Neural crest cell (in vitro differentiated cells): ENCODE measurements at regions not wholly inside any gene's neighbourhood (a gene's known extent, or its start where the extent isn't known, plus 50 kb on each side); places are given as distances from the start of the nearest gene placed in this dataset.

Experiments
- DNase-seq: peaks from one replicate; pipeline ENCODE4 v3.0.0; 2021; ENCODE audit warnings: low read depth, mixed read lengths, low spot score
- H3K27ac Mint-ChIP-seq: one replicate; pipeline ENCODE4 v1.8.0; 2021; ENCODE audit warnings: mild to moderate bottlenecking, mixed read lengths; ENCODE audit not compliant: unreplicated experiment
- H3K27me3 Mint-ChIP-seq: 2 replicates; pipeline ENCODE4 v1.8.0; 2021; ENCODE audit warnings: low read depth, mild to moderate bottlenecking, mixed read lengths
- H3K36me3 Mint-ChIP-seq: 2 replicates; pipeline ENCODE4 v1.8.0; 2021; ENCODE audit warnings: low read depth, mild to moderate bottlenecking, mixed read lengths
- H3K4me1 Mint-ChIP-seq: 2 replicates; pipeline ENCODE4 v1.8.0; 2021; ENCODE audit warnings: mixed read lengths
- H3K4me3 Mint-ChIP-seq: one replicate; pipeline ENCODE4 v1.8.0; 2021; ENCODE audit warnings: mild to moderate bottlenecking, mixed read lengths
- H3K9me3 Mint-ChIP-seq: 2 replicates; pipeline ENCODE4 v1.8.0; 2021; ENCODE audit warnings: mixed read lengths
- CTCF ChIP-seq: fragments of 200-600 bp; sonication (generic); conservative IDR thresholded peaks from 2 replicates; pipeline ENCODE4 v1.5.0; 2021; ENCODE audit warnings: antibody characterized with exemption, mild to moderate bottlenecking

DNA sequence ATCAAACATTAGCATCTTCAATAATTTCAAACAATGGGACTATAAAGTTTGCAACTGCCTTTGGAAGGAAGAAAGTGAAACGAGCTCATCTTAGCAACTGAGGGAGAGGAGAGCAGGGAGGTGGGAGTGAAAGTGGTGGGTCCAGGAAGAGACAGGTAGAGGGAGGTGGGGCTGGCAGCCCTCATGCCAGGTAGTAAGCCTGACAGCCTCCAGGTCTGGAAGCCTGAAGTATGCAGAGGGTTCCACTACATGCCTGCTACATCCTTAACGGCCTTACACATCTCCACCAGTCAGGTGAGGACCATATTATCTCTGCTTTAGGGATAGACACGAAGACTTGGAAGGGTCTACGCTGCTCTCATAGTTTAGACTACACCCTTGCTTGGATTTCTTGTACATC is 201.1 kb upstream of the TWIST2 start:
- Mint-ChIP-seq H3K27me3 (no peaks in the 10 kb centered on the region), H3K9me3 (no peaks in the 10 kb centered on the region), H3K27ac (no peak overlapping the region), H3K4me1 (peaks cover 17% of the 10 kb centered on the region), H3K4me3 (no peak overlapping the region), H3K36me3 (no peaks in the 10 kb centered on the region)
- TF ChIP-seq CTCF: no peak
- no peak for DNase-seq

DNA sequence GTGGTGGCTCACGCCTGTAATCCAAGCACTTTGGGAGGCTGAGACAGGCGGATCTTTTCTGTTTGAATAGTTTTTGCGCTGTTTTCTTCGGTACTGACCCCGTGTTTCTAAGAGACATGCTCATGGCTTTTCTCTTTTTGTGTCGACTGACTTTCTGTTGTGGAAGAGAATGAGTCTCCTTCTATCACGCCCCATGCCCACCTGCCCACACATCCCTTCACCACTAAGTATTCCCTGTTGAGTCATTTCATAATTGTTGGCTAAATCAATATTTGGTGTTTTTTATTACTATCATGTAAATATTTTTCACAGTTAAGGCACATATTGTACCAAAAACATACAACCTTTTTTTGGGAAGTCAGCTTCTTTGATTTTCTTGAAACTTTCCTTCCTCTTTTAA is 198.8 kb upstream of the TWIST2 start:
- Mint-ChIP-seq H3K27ac (no peak overlapping the region), H3K27me3 (no peaks in the 10 kb centered on the region), H3K4me1 (peaks cover 21% of the 10 kb centered on the region), H3K9me3 (no peaks in the 10 kb centered on the region), H3K36me3 (no peaks in the 10 kb centered on the region), H3K4me3 (no peak overlapping the region)
- no peak for TF ChIP-seq CTCF
- DNase-seq: no peak

DNA sequence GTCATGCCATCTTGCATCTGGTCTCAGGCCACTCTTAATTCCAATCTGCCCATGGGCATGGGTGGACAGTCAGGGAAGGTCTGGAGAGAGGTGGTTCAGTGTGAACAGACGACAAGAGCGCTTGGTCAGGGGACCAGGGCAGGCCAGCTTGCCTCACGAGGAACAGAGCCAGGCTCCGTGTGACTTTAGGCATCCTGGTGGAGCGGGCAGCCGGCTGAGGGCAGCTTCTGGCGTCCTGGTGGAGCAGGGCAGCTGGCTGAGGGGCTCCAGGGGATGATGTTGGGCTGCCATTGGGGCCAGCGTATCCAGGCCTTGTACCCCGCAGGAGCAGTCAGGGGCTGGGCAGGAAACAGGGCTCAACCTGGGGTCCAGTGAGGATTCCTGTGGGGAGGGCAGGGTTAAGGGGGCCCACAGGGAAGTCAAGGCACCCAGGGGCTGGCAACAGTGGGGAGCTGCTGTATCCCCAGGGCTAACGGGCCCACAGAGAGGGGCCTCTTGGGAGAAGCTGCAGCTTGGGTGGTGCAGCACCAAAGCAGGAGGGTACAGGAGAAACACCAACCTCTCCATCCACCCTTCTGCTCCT is 197.9 kb upstream of the TWIST2 start:
- H3K4me1 Mint-ChIP-seq: peaks cover 14% of the 10 kb centered on the region
- H3K9me3 Mint-ChIP-seq: no peaks in the 10 kb centered on the region
- no peak overlapping the region for H3K4me3 Mint-ChIP-seq
- TF ChIP-seq CTCF: no peak
- H3K27me3 Mint-ChIP-seq: no peaks in the 10 kb centered on the region
- H3K27ac Mint-ChIP-seq: no peak overlapping the region
- H3K36me3 Mint-ChIP-seq: no peaks in the 10 kb centered on the region
- DNase-seq: no peak

DNA sequence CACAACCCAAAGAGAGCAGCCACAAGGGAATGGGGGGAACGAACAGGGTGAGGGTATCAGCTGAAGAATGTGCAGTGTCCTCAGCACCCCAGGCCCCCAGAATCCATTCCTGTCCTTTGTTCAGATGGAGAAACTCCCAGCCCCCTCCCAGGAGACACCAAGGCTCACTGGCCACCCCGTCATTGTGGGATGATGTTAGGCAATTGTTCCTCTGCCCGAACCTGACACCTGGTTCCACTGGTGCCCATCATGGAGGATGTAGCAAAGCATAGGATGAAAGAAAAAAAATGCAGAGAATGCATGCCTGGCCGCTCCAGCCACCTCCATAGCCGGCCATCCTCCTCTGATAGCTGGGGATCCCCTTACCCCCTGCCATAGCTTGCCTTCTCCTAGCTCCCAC is 197.3 kb upstream of the TWIST2 start:
- DNase-seq: no peak
- H3K9me3 Mint-ChIP-seq: no peaks in the 10 kb centered on the region
- peaks cover 14% of the 10 kb centered on the region for H3K4me1 Mint-ChIP-seq
- no peak for TF ChIP-seq CTCF
- no peaks in the 10 kb centered on the region for H3K27me3 Mint-ChIP-seq
- no peaks in the 10 kb centered on the region for H3K36me3 Mint-ChIP-seq
- no peak overlapping the region for H3K27ac Mint-ChIP-seq
- no peak overlapping the region for H3K4me3 Mint-ChIP-seq

DNA sequence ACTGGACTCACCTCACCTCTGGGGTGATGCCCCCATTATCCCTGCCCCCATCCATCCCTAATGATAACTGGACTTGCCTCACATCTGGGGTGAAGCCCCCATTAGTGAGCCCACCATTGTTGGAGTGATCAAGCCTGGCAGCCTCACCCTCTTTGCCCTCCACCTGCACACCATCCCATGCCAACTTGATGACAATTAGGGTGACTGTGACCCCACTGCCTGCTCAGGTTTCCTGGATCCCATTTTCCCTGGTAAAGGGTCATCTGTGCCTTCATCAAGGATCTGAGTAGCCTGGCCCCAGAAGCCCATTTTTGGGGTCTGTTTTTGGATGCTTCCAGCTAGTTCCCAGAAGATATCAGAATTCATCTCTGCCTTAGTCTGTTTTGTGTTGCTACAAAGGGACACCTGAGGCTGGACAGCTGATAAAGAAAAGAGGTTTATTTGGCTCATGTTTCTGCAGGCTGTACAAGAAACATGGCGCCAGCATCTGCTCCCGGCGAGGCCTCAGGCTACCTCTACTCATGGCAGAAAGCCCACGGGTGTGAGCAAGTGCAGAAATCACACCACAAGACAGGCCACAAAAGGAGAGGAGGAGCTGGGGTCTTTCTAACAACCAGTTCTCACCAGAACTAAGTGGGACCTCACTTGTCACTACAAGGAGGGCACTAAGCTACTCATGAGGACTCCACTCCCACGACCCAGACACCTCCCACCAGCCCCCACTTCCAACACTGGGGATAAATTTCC is 196.4 kb upstream of the TWIST2 start:
- DNase-seq: no peak
- Mint-ChIP-seq H3K27ac (no peak overlapping the region), H3K4me1 (peaks cover 14% of the 10 kb centered on the region), H3K4me3 (no peak overlapping the region), H3K9me3 (peaks cover 3% of the 10 kb centered on the region), H3K27me3 (no peaks in the 10 kb centered on the region), H3K36me3 (no peaks in the 10 kb centered on the region)
- no peak for TF ChIP-seq CTCF
